ENCODE measurements at regions not wholly inside any gene's neighbourhood (a gene's known extent, or its start where the extent isn't known, plus 50 kb on each side); places are given as distances from the start of the nearest gene placed in this dataset.
A peak's percentile ranks its signal among the peaks of the same experiment; 100 is the strongest.

DNA sequence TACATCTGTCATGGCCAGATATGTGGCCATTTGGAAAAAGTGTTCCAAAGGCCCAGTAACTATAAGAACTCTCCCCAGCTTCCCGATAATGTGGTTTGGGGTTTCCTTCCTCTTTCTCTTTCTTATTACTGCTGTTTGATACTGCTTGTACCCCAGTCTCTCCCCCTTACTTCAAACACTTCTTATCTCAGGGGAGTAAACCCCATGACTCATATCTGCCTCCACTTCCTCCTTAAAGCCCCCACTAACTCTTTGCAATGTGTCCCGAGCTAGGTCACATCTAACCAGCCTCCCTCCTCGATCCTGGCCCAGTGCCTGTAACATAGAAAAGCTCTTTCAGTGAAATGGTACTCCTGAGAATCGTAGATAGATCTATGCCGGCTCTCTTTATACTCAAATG is 82.4 kb upstream of the STARD13 start:
- Histone ChIP-seq H2AFZ (ENCODE audit: low read length) (no peak overlapping the region), H2BK15ac (ENCODE audit: low read depth, low read length) (no peak overlapping the region), H3K27me3 (ENCODE audit: insufficient read depth, low read length) (no peaks in the 10 kb centered on the region), H3K14ac (ENCODE audit: insufficient read depth, low read length) (no peak overlapping the region), H3K9ac (ENCODE audit: extremely low read depth, insufficient read length, low read length) (no peak overlapping the region), H4K5ac (ENCODE audit: insufficient read length, low read depth, low read length) (no peak overlapping the region), H3K23ac (ENCODE audit: insufficient read length, low read depth, low read length) (no peak overlapping the region), H2BK20ac (ENCODE audit: low read depth, low read length, poor library complexity, severe bottlenecking) (no peak overlapping the region), H3K56ac (ENCODE audit: insufficient read length, low read depth, low read length) (no peak overlapping the region), H3K4me2 (ENCODE audit: insufficient read depth, insufficient read length, low read length) (no peak overlapping the region), H2BK5ac (ENCODE audit: insufficient read length, low read length) (no peak overlapping the region), H4K91ac (ENCODE audit: insufficient read length, low read depth, low read length) (no peak overlapping the region), H2BK12ac (ENCODE audit: insufficient read length, low read depth, low read length) (no peak overlapping the region), H3K27ac (ENCODE audit: insufficient read length, low read depth, low read length) (no peak overlapping the region), H3K23me2 (ENCODE audit: insufficient read length, low read depth, low read length, poor library complexity, severe bottlenecking) (no peaks in the 10 kb centered on the region), H3K4ac (ENCODE audit: low read depth, low read length) (no peak overlapping the region), H3K9me3 (ENCODE audit: control insufficient read depth, low read depth, low read length) (no peaks in the 10 kb centered on the region), H4K8ac (replicated peaks; ENCODE audit: insufficient read length, low read depth, low read length) (no peak overlapping the region), H3K4me1 (ENCODE audit: insufficient read depth, low read length) (no peaks in the 10 kb centered on the region), H3K18ac (ENCODE audit: insufficient read length, low read depth, low read length) (no peak overlapping the region), H3T11ph (ENCODE audit: low read length) (no peak overlapping the region), H2AK5ac (ENCODE audit: insufficient read length, low read length) (no peak overlapping the region), H2BK120ac (ENCODE audit: low read depth, low read length, poor library complexity, severe bottlenecking) (no peak overlapping the region), H3K79me1 (ENCODE audit: insufficient read depth, low read depth, low read length, poor library complexity, severe bottlenecking) (no peaks in the 10 kb centered on the region), H3K79me2 (ENCODE audit: insufficient read depth, low read length) (no peaks in the 10 kb centered on the region), H4K20me1 (ENCODE audit: control insufficient read depth, insufficient read depth, insufficient read length) (no peaks in the 10 kb centered on the region)
- Mint-ChIP-seq H3K27me3 (ENCODE audit: low read depth) (no peaks in the 10 kb centered on the region; the same call in 1 of the 2 replicates), H3K27ac (peak overlapping the region in 2 of 3 experiments; percentile 20 to 21; a peak in 2 of 7 replicates), H3K9me3 (peaks cover 0 to 2% of the 10 kb centered on the region in 2 experiments; a peak in 2 of 5 replicates), H3K4me3 (no peak overlapping the region), H3K4me1 (no peaks in the 10 kb centered on the region), H3K36me3 (ENCODE audit: insufficient read depth in 1 of 3, low read depth in 3 of 3) (peaks cover 0 to 4% (median 2%) of the 10 kb centered on the region in 3 experiments; a peak in 1 of 7 replicates)
- TF ChIP-seq, protein P1, sequence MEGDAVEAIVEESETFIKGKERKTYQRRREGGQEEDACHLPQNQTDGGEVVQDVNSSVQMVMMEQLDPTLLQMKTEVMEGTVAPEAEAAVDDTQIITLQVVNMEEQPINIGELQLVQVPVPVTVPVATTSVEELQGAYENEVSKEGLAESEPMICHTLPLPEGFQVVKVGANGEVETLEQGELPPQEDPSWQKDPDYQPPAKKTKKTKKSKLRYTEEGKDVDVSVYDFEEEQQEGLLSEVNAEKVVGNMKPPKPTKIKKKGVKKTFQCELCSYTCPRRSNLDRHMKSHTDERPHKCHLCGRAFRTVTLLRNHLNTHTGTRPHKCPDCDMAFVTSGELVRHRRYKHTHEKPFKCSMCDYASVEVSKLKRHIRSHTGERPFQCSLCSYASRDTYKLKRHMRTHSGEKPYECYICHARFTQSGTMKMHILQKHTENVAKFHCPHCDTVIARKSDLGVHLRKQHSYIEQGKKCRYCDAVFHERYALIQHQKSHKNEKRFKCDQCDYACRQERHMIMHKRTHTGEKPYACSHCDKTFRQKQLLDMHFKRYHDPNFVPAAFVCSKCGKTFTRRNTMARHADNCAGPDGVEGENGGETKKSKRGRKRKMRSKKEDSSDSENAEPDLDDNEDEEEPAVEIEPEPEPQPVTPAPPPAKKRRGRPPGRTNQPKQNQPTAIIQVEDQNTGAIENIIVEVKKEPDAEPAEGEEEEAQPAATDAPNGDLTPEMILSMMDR (conservative IDR thresholded peaks at IDR 0.05) = no peak
- no peak for DNase-seq
- no CpG with 5 or more reads among the region's 5 CpGs for WGBS (ENCODE audit: extremely low coverage, insufficient read length, low lambda C conversion rate)
